NCI-H774 (cell line): ENCODE measurements at regions not wholly inside any gene's neighbourhood (a gene's known extent, or its start where the extent isn't known, plus 50 kb on each side); places are given as distances from the start of the nearest gene placed in this dataset.
"Not testable (repeated sequence)": the region's sequence is repeated elsewhere in the genome, so short reads cannot be mapped to it uniquely, and the experiment has no call there.

ENCODE experiments used
- DNase-seq: peaks from one replicate; lab custom pipeline; 2025; lab: John Stamatoyannopoulos, UW

GRCh38 chr6:115811541-115811940, 249.2 kb downstream of the FRK start:
- no peak for DNase-seq

DNA sequence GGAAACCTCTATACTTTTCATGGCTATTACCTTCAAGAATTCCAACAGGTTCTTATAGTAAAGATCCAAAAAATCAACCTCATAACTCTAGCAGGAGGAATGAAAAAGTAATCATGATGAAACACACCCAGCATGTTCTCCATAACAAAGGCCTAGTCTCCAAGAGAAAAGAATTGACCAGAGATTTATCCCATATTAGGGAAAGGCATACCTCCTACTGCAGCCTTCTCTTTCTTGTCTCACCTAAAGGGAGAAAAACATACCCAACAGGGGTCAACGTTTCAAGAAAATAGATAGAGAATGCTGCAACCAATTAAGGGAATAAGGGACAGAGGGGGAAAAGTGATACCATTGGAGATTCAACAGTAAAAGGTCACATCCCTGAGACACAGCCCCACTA, 262.5 kb downstream of the FRK start:
- DNase-seq: no peak

DNA sequence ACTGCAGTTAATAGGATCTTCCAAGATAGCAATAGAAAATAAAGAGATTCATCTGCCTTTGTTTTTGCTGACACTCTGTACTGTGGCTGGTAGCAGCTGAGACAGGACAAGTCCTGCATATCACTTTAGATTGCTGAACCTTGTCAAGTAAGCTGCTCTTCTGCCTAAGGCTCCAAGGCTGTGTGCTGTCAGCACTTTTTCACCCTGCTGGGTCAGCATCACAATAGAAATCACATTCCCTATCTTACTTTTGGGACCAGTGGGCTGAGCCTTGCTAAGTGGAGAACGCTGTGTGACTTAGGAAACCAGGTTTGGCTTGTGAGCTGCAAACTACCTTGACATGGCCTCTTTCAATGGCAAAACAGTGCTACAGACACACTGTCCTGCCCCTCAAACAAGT, 263.9 kb downstream of the FRK start:
- no peak for DNase-seq

DNA sequence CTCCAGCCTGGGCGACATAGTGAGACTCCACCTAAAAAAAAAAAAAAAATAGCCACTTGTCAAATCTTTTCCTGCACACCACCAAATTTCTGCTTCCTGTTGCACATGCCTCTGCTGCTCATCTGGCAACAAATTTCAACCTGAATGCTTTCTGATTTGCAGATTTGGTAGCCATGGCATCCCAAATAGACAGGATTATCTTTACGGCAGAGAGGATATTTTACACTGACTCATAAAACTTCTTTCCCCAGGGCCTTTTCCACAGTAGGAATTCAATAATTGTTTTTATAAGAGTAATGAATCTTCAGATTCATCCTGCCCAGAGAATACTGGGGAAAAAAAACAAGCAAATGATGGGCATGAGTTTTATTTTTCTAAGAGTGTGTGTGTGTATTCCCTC, 264.6 kb downstream of the FRK start:
- no peak for DNase-seq

GRCh38 chr6:115783402-115784061, 277.2 kb downstream of the FRK start:
- no peak for DNase-seq

DNA sequence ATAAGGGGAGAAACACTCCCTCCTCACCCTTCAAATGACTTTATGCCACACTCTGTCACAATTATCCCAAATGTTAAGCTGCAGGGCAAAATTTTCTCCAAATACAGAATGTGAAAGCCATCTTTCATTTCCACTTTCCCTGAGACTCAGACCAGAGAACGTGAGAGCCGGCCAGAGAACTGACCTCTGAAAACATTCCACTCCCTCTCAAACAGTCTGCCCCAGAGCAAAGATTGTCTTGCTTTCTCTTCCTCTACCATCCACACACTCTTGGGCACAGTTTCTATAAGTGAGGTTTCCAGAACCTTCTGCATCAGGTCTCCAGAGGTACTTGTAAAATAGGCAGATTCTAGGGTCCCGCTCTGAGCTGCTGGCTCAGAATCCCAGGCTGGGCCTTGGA, 278.1 kb downstream of the FRK start:
- DNase-seq: no peak

GRCh38 chr6:115773741-115774140, 286.9 kb downstream of the FRK start:
- DNase-seq: no peak

- DNase-seq: no peak
Measured at GRCh38 chr6:115770851-115771250, 289.8 kb downstream of the FRK start.

DNA sequence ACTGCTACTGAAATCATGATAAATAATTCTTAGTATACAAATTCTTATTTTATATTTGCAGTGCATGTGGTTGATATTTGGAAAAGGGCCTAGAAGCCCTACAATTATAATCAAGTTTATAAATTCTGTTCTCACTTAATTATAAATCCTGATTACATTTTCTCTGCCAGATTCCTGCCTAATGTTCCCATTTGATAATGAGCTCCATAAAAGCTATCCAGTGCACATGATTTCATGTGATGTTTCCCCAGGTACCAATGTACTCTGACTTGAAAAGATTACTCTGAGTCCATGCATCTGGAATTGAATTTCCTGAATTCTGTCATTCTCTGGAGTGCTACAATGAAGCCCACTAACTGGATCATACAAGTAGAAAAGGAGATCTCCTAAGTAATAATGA, 292.2 kb downstream of the FRK start:
- no peak for DNase-seq

DNA sequence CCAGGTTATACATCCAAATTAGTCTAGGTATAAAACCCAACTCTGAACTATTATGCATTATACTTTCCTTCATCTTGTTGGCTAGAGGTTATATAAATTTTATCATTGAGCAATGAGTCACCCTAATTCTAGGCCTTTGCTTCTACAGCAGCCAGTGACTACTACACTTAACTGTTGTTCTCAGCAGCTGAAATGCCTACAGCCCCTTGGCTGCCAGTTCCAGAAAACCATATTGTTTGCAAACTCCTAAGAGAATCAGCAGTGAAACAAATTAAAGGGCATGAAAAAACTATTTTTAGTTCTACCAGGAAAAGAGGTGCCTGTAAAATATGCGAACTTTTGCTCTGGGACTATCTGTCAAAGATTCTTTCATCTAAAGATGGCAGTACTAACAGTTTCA, 292.8 kb downstream of the FRK start:
- no peak for DNase-seq

- DNase-seq: no peak
Measured at GRCh38 chr6:115766745-115767462, 293.8 kb downstream of the FRK start.

- no peak for DNase-seq
Measured at GRCh38 chr6:115765966-115766365, 294.7 kb downstream of the FRK start.

- no peak for DNase-seq
Measured at GRCh38 chr6:115759051-115759450, 301.6 kb downstream of the FRK start.

GRCh38 chr6:115753446-115753845, 307.2 kb downstream of the FRK start:
- DNase-seq: no peak

- DNase-seq: no peak
Measured at GRCh38 chr6:115750946-115751345, 309.7 kb downstream of the FRK start.

DNA sequence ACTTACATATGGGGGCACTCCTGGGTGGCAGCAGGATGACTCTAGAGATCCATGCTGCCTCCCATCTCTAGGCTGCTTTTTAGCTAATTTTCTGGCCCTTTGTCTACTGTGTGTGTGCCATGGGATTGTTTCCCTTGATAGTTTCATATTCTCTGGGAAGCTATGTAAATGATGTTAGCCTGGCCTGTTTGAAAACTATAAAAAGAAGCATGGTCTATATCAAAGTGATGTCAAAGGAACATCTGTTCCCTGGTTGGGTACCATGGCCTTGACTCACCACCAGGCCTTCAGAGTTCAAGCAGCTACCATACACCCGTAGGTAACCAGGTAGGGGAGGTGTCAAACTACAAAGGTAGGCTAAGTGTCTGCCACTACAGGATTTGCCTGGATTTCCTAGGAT, 310.4 kb downstream of the FRK start:
- DNase-seq: no peak

GRCh38 chr6:115747719-115748118, 313.0 kb downstream of the FRK start:
- DNase-seq: no peak

DNA sequence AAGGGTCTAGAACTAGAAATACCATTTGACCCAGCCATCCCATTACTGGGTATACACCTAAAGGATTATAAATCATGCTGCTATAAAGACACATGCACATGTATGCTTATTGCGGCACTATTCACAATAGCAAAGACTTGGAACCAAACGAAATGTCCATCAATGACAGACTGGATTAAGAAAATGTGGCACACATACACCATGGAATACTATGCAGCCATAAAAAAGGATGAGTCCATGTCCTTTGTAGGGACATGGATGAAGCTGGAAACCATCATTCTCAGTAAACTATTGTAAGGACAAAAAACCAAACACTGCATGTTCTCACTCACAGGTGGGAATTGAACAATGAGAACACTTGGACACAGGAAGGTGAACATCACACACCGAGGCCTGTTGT, 314.1 kb downstream of the FRK start:
- DNase-seq: not testable (repeated sequence)

- no peak for DNase-seq
Measured at GRCh38 chr6:115740907-115741306, 319.8 kb downstream of the FRK start.

GRCh38 chr6:115735610-115736009, 325.1 kb downstream of the FRK start:
- no peak for DNase-seq

DNA sequence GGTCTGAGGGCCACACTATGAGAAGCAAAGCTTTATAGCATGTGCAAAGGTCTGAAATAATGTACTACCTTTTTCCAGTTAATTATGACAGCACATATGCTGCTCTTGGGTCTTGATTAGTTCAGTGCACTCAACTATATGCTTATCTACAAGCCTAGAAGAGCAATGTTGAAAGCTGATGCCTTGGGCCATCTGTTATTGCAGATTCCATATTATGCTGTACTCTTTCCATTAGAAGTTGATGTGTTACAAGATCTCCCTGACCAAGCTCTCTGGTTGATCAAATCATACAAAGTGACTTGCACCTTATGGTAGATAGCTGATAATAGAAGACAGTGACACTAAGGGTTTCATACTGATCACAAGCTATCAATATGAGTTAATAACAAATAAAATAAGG, 327.3 kb downstream of the FRK start:
- DNase-seq: no peak

- no peak for DNase-seq
Measured at GRCh38 chr6:115729036-115729435, 331.7 kb downstream of the FRK start.

DNA sequence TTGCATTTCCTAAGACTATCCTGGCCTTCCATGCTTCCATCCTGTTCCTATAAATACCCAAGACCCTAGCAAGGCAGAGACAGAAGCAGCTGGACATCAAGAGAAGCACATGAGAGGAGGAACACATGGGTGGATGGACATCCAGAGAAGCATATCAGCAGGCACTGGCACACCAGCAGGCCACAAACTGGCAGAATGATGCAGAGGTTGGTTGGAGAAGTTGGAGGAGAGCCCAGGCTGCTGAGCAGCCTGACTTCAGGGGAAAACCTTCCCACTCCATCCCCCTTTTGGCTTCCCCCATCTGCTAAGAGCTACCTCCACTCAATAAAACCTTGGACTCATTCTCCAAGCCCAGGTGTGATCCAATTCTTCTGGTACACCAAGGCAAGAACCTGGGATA, 332.5 kb downstream of the FRK start:
- DNase-seq: no peak

GRCh38 chr6:115721564-115721963, 339.1 kb downstream of the FRK start:
- no peak for DNase-seq
